DMS 273 (cell line): ENCODE measurements at regions not wholly inside any gene's neighbourhood (a gene's known extent, or its start where the extent isn't known, plus 50 kb on each side); places are given as distances from the start of the nearest gene placed in this dataset.

ENCODE experiments used
- DNase-seq: peaks from one replicate; lab custom pipeline; 2025; ENCODE audit not compliant: unreplicated experiment; lab: John Stamatoyannopoulos, UW

- DNase-seq = no peak
These were observed 280.0 kb downstream of the ANKRD50 start for GRCh38 chr4:124432500-124432899.

- DNase-seq = no peak
These were observed 279.5 kb downstream of the ANKRD50 start for GRCh38 chr4:124433044-124433443.

DNA sequence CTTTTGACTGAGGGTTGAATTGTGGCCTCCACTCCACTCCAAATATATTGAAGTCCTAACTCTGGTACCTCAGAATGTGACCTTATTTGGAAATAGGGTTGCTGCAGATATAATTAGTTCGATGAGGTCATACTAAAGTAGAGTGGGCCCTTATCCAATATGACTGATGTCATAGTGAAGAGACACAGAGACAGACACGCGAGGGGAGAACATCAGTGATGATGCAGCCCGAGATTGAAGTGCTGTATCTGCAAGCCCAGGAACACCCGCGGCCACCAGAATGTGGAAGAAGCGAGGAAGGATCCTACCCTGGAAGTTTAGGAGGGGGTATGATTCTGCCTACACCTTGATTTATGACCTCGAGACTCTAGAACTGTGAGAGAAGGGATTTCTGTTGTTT lies 279.0 kb downstream of the ANKRD50 start:
- DNase-seq = peak; percentile 6

- no peak for DNase-seq
These were observed 277.1 kb downstream of the ANKRD50 start for GRCh38 chr4:124435274-124435950.

- DNase-seq = no peak
These were observed 274.6 kb downstream of the ANKRD50 start for GRCh38 chr4:124437853-124438495.

DNA sequence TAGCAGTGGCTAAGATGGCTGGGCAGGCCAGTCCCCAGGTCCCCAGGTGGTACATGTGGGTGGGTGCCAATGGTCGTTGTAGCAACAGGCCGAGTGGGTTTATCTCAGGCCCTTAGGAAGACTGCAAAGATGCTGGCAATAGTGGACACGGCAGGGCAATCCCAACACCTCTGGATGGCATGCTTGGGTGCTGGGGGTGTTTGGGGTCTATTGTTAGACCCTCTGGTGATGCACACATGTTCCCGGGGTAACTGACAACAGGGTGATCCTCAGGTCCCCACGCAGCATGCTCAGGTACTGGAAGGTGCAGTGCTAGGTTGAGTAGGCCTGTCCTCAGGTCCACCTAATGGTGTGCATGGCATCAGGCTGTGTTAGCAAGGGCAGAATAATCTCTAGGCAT lies 267.5 kb downstream of the ANKRD50 start:
- no peak for DNase-seq

DNA sequence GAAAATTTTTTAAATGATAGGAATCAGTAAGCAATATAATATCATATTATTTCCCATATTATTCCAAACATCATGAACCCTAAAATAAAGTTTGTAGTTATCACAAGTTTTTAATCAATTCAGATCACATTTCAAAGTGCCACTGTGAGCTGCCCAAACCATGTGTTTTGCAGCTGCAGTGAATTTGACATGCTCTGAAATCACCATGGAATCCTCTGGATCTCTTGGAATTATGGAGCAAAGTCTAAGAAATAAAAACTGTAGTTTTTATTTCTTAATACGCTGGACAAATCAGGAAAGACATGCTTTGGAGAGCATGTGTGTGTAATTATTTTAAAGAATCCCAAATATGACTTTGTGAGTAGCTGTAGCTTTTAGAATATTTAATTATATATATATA lies 262.7 kb downstream of the ANKRD50 start:
- DNase-seq = no peak

GRCh38 chr4:124450851-124451250 lies 261.7 kb downstream of the ANKRD50 start:
- DNase-seq = no peak

DNA sequence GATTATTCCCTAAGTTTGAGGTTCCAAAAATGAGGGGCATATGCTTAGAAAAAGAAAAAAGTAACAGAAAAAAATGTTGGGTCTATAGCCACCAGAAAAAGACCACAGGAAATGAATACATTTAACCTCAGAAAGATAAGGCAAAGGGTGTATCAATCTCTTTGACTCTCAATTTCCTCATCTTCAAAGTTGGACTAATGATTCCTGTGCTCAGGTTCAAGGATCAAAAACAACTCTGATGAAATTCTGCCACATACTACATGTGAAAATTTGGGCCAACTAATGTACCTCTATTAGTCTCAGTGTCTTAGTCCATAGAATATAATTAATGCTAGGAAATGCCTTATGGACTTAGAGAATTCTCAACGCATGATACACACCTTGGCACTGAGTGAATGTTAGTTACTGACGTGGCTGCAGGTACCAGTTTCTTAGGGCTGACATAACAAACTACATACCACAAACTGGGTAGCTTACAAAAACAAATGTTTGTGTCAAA lies 257.7 kb downstream of the ANKRD50 start:
- DNase-seq = no peak

GRCh38 chr4:124455671-124456070 lies 256.9 kb downstream of the ANKRD50 start:
- no peak for DNase-seq

- no peak for DNase-seq
These were observed 253.2 kb downstream of the ANKRD50 start for GRCh38 chr4:124459196-124459940.

DNA sequence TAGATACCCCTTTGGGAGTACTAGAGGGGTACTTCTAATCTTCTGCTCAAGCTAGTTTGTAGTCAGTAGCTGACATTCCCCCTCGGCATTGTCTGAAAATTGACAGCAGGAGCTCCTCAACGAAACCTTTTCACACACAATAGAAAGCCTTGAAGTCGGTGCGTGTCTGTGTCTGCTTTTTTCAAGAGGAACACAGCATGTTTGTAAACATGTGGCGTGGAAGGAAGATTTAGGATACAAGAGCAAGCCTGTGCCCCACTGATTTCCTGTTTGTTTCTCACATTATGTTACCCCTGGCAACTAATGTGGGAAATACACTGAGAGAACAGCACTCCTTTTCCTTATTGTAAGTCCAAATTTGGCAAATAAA lies 252.6 kb downstream of the ANKRD50 start:
- no peak for DNase-seq

- peak; percentile 16 for DNase-seq
These were observed 250.9 kb downstream of the ANKRD50 start for GRCh38 chr4:124461592-124461991.

DNA sequence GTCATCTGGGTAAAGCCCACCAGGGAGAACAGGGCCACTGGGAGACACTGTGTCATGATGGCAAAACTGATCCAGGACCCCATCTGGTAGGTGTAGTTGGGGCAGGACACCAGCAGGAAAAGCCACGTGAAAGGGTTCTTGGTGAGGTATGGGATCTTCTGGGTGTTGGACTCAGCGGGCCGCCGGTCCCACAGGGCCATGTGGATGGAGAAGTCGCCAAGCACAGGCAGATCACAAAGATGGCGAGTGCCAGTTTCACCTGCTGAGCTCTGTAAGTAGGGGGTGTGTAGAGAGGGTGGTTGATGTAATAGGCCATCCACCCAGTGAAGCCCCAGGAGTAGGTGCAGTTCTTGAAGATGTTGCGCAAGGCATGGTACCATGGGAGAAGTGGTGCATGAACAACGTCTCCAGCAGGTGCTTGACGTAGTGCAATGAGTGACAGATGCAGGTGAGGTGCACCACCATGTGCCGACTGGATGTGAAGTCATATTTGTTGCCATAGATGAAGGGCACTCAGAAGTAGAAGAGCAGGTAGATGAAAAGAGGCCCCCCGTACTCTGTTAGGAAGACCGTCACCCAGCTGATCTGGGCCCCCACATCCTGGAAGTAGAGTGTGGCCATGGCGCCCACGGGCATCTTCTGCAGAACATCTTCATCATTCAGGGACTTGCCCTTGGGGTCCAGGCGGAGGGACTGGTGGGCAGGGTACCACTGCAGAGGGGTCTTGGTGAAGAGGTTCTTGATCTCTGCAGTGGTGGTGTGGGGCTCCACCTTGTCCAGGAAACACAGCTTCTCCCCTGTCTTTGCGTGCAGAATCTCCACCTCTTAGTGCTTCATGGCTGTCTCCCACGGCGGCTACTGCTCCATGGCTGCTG lies 249.3 kb downstream of the ANKRD50 start:
- no peak for DNase-seq

GRCh38 chr4:124464836-124465235 lies 247.7 kb downstream of the ANKRD50 start:
- no peak for DNase-seq

DNA sequence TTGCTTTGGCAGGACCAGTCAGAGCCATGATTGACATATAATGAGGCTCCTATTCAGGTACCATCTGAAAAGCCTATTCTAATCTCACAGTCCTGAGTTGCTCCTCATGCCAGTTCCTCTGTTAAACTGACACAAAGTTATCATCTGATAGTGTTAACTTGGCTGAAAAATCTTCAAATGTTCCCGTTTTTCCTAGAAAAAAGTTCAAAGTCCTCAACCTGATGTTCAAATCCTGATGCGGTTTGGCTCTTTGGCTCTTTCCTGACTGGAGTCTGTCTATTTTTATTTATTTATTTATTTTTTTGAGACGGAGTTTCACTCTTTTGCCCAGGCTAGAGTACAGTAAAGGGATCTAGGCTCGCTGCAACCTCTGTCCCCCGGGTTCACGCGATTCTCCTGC lies 244.2 kb downstream of the ANKRD50 start:
- DNase-seq = no peak

DNA sequence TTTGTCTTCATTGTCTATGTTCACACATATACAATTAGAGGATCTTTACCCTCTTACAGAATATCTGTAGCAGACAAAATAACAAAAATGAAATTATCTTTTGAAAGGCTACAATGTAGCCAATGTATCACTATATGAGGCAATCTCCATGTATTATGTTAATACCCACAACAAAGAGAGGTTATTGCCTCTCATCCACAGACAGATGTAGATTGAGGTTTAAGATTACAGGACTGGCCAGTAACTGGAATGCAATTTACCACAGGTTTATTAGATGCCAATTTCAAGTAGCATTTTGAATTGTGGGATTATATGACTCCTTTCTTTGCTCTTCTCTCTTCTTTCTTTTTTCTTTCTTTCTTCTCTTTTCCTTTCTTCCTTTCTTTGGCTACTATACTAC lies 242.6 kb downstream of the ANKRD50 start:
- DNase-seq = no peak

GRCh38 chr4:124478470-124478869 lies 234.1 kb downstream of the ANKRD50 start:
- no peak for DNase-seq

- DNase-seq = no peak
These were observed 232.5 kb downstream of the ANKRD50 start for GRCh38 chr4:124480061-124480460.

- DNase-seq = no peak
These were observed 231.4 kb downstream of the ANKRD50 start for GRCh38 chr4:124481123-124481522.
